LNCaP clone FGC (cell line): ENCODE measurements at regions not wholly inside any gene's neighbourhood (a gene's known extent, or its start where the extent isn't known, plus 50 kb on each side); places are given as distances from the start of the nearest gene placed in this dataset.

ENCODE experiments used
- DNase-seq: peaks from one replicate; pipeline ENCODE4 v3.0.0-alpha.2; 2011; ENCODE audit warnings: low read depth
- H3K4me3 ChIP-seq: 2 replicates; pipeline ENCODE4 v1.5.1; 2011; ENCODE audit warnings: mild to moderate bottlenecking, low read depth, low read length, control low read depth
- TF ChIP-seq, protein P1 (sequence below): IDR thresholded peaks from 2 replicates; pipeline ENCODE4 v1.5.1; 2012; ENCODE audit warnings: mild to moderate bottlenecking; ENCODE audit not compliant: control insufficient read depth, insufficient read depth; ENCODE audit errors: extremely low read depth

DNA sequence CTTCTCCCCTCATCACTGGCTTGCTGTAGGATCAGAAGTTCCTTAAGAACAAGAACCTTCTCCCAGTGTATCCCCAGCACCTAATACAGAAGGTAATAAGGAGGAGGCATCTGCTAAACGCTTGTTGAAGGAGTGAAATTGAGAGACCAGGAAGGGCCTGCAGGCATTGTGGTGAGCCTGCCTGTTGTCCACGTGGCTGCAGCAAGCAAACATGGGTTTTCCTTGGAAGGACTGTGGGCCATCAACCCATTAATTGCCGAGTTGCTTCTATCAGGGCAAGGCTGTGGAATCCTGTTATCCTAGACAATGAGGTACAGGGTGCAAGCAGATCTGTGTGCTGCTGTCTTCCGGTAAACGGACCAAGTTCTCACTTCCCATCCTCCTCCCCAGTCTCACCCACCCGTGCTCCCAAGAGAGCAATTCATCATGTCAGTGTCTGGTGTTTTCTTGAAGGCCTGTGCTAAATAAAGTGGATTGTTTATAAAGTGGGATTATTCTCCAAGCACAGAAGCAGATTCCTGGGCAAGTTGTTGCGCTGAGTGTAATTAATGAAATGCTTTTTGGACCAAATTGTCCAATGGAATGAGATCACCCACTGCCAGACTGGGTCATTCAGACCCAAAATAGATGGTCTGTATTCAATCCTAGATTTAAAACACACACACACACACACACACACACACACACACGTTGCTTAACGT, 164.6 kb upstream of the CDYL start:
- TF ChIP-seq, protein P1, sequence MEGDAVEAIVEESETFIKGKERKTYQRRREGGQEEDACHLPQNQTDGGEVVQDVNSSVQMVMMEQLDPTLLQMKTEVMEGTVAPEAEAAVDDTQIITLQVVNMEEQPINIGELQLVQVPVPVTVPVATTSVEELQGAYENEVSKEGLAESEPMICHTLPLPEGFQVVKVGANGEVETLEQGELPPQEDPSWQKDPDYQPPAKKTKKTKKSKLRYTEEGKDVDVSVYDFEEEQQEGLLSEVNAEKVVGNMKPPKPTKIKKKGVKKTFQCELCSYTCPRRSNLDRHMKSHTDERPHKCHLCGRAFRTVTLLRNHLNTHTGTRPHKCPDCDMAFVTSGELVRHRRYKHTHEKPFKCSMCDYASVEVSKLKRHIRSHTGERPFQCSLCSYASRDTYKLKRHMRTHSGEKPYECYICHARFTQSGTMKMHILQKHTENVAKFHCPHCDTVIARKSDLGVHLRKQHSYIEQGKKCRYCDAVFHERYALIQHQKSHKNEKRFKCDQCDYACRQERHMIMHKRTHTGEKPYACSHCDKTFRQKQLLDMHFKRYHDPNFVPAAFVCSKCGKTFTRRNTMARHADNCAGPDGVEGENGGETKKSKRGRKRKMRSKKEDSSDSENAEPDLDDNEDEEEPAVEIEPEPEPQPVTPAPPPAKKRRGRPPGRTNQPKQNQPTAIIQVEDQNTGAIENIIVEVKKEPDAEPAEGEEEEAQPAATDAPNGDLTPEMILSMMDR: no peak
- no peak for DNase-seq
- H3K4me3 ChIP-seq: no peak overlapping the region

DNA sequence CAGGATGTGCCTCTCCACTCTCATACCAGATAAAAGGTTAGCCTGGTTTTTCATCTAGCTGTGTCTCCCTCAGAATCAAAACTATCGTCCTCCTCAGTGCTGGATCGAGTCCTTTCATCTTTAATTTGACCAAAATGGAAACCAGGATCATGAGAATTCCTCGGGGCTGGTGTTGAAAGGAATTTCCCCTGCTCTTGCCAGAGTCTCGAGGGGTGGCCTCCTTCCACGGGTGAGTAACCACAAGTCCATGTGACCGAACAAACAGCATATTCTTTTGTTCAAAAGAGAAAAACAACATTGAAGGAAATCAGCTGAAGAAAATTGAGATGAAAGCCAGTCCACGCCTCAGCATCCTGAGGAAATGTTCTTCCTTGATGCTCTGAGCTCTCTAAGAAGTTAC, 165.9 kb upstream of the CDYL start:
- no peak overlapping the region for H3K4me3 ChIP-seq
- no peak for DNase-seq
- TF ChIP-seq, protein P1: no peak

DNA sequence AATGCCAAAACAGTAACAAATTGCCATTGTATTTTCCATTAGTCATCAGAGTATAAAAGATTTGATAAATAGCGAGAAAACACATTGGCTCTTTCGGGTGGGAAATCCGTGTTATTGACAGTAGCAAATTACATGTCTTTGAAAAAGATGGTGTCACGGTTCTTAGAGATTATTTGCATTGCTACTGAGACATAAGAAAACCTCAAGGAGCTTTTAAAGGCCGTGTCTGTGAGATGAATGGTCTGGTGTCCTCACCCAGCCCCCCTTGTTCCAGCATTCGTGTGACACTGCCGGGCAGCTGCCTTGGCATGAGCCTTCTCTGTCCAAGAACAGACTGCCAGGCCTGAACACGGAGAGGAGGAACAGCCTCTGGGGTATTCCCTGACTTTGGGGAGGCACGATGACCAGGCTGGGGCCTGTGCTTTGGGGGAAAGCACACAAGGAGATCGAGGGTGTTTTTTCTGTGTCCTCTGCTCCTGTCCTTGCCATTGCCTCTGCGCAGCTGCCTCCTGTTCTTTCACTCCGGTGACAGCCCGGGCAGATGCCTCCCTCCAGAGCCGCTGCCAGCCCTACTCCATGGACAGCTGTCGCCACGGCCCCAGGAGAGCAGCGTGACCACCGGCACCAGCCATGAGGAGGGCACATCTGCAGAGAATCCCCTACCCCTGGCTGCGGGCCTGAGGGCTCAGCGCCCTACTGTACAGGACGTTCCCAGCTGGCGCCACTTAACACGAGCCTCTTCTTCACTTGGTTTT, 167.7 kb upstream of the CDYL start:
- TF ChIP-seq, protein P1: no peak
- H3K4me3 ChIP-seq: no peak overlapping the region
- no peak for DNase-seq

DNA sequence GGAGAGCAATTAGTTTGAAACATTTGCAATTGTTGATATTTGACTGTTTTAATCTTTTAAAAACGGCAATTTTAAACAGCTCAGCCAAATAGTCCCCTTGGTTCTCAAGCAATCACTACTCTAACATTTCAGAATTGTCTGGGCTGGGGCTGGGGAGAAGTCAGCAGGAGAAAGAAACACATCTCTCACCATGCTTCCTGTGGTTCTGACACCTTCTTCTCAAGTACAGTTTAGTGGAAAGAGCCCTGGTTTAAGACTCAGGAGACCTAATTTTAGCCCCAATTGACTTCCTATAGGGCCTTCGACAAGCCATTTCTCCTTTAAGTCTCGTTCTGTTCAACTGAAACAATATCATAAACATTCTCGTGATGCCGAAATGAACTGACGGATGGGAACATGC, 168.4 kb upstream of the CDYL start:
- TF ChIP-seq, protein P1: no peak
- H3K4me3 ChIP-seq: no peak overlapping the region
- DNase-seq: no peak

DNA sequence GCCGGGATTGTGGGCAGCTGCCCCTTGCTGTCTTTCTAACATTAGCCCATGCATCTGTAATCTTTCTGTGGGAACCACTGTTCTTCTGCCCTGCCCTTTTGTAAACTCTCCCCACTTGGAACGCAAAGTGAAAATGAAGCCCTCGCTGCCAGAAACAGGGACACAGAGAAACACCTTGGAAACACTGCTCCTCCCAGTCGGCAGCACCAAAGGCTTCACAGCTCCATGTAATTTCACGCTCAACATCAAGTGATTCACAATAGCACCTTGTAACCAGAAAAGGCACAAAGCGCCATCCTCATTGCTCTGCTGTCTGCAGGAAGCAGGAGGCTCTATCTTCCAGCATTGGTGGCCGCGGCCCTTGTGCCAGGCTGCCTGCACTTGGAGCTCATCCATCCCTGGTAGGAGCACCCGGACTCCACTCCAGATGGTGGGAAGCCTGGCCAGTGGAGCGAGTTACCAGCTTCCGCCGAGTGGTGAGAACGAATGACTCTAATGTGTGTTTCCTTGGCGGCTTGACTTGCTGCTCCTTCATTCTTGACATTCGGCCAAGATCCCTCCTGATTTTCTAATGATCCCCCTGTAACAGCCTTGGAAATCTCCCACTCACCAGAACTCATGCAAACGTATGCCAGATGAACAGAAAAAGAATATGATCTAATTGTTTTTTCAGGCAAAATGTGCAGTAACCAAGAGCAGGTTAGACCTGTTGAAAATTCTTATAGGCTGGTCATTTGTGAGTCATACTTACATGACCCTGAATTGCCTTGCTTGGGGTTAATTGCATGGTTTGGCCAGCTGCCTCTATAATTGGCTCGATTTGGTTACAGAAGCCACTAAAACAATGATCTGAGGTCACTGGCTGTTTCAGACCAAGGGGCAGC, 169.1 kb upstream of the CDYL start:
- DNase-seq: peak; percentile 25
- TF ChIP-seq, protein P1: no peak
- H3K4me3 ChIP-seq: no peak overlapping the region

DNA sequence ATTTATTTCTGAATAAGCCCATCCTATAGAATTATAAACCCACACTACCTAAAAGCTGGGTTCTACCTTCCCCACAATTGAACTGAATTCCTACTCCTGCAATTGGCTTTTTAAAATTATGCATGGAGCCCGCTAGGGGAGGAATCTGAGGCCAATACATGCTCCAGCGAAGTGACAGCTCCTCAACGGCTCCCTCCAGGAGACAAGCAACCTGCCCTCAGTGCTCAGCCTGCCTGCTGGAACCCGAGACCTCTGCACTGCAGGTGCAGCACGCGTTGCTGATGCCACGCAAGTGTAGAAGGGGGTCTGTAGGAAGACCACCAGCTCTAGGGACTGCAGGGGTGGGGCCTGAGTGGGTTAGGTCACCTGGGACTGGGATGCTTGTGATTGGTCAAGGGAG, 170.2 kb upstream of the CDYL start:
- H3K4me3 ChIP-seq: no peak overlapping the region
- DNase-seq: no peak
- TF ChIP-seq, protein P1: no peak
